ENCODE measurements at regions not wholly inside any gene's neighbourhood (a gene's known extent, or its start where the extent isn't known, plus 50 kb on each side); places are given as distances from the start of the nearest gene placed in this dataset.

DNA sequence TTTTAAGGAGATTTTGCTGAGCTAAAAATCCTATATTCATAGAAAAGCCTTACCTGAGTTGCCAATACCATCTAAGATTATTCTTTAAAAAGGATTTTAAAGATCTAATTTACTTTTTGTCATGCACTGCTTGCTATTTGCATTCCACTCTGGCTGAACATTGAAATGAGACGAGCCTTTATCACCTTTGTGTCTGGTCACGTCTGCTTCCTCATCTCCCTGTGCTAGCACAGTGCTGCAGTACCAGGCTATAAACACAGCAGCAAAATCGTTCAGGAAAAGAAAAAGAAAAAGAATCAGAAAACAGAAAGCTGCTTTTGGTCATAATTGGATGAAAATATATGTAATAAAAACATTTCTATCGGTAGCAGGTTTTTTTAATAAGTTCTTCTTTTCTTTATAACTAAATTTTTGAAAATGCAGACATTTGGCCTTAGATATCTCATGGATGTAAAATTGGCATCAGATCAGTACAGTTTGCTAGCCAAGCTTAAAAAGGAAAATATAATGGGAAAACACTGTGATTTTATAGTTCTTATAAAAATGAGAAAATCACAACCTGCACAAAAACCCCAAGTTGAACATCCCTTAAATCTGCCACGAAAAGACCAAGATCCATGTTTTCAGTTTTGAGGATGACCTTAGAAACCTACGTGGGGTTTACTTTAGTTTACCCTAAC lies 735.7 kb upstream of the CXADR start:
- TF ChIP-seq CTCF (IDR thresholded peaks at IDR 0.05; ENCODE audit: extremely low read depth, low read depth, low read length): no peak
- Histone ChIP-seq H2AFZ (ENCODE audit: low read length) (no peak overlapping the region), H3K27ac (ENCODE audit: low read depth, low read length) (no peak overlapping the region)

GRCh38 chr21:16788584-16788983 lies 724.3 kb upstream of the CXADR start:
- H3K79me2 ChIP-seq (ENCODE audit: insufficient read depth, low read length): no peaks in the 10 kb centered on the region
- no peak overlapping the region for H3K4me2 ChIP-seq (ENCODE audit: insufficient read depth, low read length)
- H3K9me3 ChIP-seq (ENCODE audit: low read depth, low read length): no peaks in the 10 kb centered on the region
- H3K27me3 ChIP-seq (ENCODE audit: insufficient read depth, low read length): no peaks in the 10 kb centered on the region
- no peaks in the 10 kb centered on the region for H3K4me1 ChIP-seq (ENCODE audit: insufficient read depth, low read length)
- H3K4me3 ChIP-seq (ENCODE audit: insufficient read depth, low read length): no peak overlapping the region
- H3K36me3 ChIP-seq (ENCODE audit: insufficient read depth, low read length): no peaks in the 10 kb centered on the region
- no peak overlapping the region for H3K27ac ChIP-seq (ENCODE audit: low read depth, low read length)
- no peak overlapping the region for H2AFZ ChIP-seq (ENCODE audit: low read length)
- H4K20me1 ChIP-seq (ENCODE audit: insufficient read depth, low read length): no peaks in the 10 kb centered on the region
- no peak for TF ChIP-seq CTCF (IDR thresholded peaks at IDR 0.05; ENCODE audit: extremely low read depth, low read depth, low read length)
- no peak for DNase-seq (ENCODE audit: insufficient read length, low spot score, missing footprints)

More for the DNA sequence above, 735.7 kb upstream of the CXADR start:
- no peaks in the 10 kb centered on the region for H3K9me3 ChIP-seq (ENCODE audit: low read depth, low read length)
- H3K4me1 ChIP-seq (ENCODE audit: insufficient read depth, low read length): peaks cover 11% of the 10 kb centered on the region
- H3K4me2 ChIP-seq (ENCODE audit: insufficient read depth, low read length): no peak overlapping the region
- no peak overlapping the region for H3K4me3 ChIP-seq (ENCODE audit: insufficient read depth, low read length)
- DNase-seq (ENCODE audit: insufficient read length, low spot score, missing footprints): no peak
- no peaks in the 10 kb centered on the region for H4K20me1 ChIP-seq (ENCODE audit: insufficient read depth, low read length)
- H3K79me2 ChIP-seq (ENCODE audit: insufficient read depth, low read length): no peaks in the 10 kb centered on the region
- no peaks in the 10 kb centered on the region for H3K36me3 ChIP-seq (ENCODE audit: insufficient read depth, low read length)
- H3K27me3 ChIP-seq (ENCODE audit: insufficient read depth, low read length): no peaks in the 10 kb centered on the region

DNA sequence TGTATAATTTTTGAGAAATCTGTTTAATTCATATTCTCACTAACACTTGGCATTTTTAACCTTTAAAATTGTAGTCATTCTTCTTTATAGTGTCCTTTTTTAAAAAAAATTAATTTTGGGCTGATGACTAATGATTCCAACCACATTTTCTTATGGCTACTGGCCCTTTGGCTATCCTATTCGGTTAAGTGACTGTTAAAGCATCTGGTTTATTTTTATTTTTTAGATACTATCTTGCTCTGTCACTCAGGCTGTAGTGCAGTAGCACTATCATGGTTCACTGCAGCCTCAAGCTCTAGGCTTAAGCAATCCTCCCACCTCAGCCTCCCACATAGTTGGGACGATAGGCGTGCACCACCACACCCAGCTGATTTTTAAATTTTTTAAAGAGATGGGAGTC lies 723.2 kb upstream of the CXADR start:
- no peak for TF ChIP-seq CTCF (IDR thresholded peaks at IDR 0.05; ENCODE audit: extremely low read depth, low read depth, low read length)

DNA sequence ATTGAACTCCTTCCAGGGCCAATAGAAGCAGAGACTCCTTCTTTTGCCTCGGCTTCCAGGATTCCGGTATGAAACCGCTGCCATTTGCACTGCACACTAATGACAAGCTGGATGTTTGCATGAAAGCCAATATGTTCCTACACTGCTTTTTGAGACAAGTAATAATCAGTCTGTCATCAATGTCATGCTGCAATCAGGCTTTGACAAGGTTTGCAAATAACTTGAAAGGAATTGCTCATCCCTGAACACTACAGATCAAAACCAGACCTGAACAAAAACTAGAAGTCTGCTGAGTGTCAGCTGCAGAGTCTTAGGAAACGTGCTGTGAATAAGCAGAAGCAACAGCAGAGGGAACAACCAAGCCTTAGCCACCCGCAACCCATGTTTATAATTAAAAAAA lies 720.7 kb upstream of the CXADR start:
- no peaks in the 10 kb centered on the region for H3K27me3 ChIP-seq (ENCODE audit: insufficient read depth, low read length)
- H3K4me2 ChIP-seq (ENCODE audit: insufficient read depth, low read length): no peak overlapping the region
- H4K20me1 ChIP-seq (ENCODE audit: insufficient read depth, low read length): no peaks in the 10 kb centered on the region
- peaks cover 10% of the 10 kb centered on the region for H3K4me1 ChIP-seq (ENCODE audit: insufficient read depth, low read length)
- no peak overlapping the region for H2AFZ ChIP-seq (ENCODE audit: low read length)
- H3K36me3 ChIP-seq (ENCODE audit: insufficient read depth, low read length): no peaks in the 10 kb centered on the region
- no peak for TF ChIP-seq CTCF (IDR thresholded peaks at IDR 0.05; ENCODE audit: extremely low read depth, low read depth, low read length)
- DNase-seq (ENCODE audit: insufficient read length, low spot score, missing footprints): no peak
- no peak overlapping the region for H3K27ac ChIP-seq (ENCODE audit: low read depth, low read length)
- H3K79me2 ChIP-seq (ENCODE audit: insufficient read depth, low read length): no peaks in the 10 kb centered on the region
- H3K9me3 ChIP-seq (ENCODE audit: low read depth, low read length): no peaks in the 10 kb centered on the region
- no peak overlapping the region for H3K4me3 ChIP-seq (ENCODE audit: insufficient read depth, low read length)

More for the DNA sequence above, 723.2 kb upstream of the CXADR start:
- Histone ChIP-seq H3K27ac (ENCODE audit: low read depth, low read length) (no peak overlapping the region), H3K4me1 (ENCODE audit: insufficient read depth, low read length) (peaks cover 3% of the 10 kb centered on the region), H3K4me3 (ENCODE audit: insufficient read depth, low read length) (no peak overlapping the region), H3K79me2 (ENCODE audit: insufficient read depth, low read length) (no peaks in the 10 kb centered on the region), H3K27me3 (ENCODE audit: insufficient read depth, low read length) (no peaks in the 10 kb centered on the region), H3K36me3 (ENCODE audit: insufficient read depth, low read length) (no peaks in the 10 kb centered on the region), H3K9me3 (ENCODE audit: low read depth, low read length) (no peaks in the 10 kb centered on the region), H3K4me2 (ENCODE audit: insufficient read depth, low read length) (no peak overlapping the region), H2AFZ (ENCODE audit: low read length) (no peak overlapping the region), H4K20me1 (ENCODE audit: insufficient read depth, low read length) (no peaks in the 10 kb centered on the region)
- DNase-seq (ENCODE audit: insufficient read length, low spot score, missing footprints): no peak
